Astrocyte (in vitro differentiated cells and primary cell): ENCODE measurements at regions not wholly inside any gene's neighbourhood (a gene's known extent, or its start where the extent isn't known, plus 50 kb on each side); places are given as distances from the start of the nearest gene placed in this dataset.

Experiments
- EZH2 ChIP-seq: IDR thresholded peaks from 2 replicates; pipeline ENCODE4 v1.6.1; 2012; ENCODE audit warnings: mild to moderate bottlenecking, low read length, inconsistent platforms; ENCODE audit not compliant: insufficient read depth
- TF ChIP-seq, protein P1 (sequence below): IDR thresholded peaks from 2 replicates; pipeline ENCODE4 v1.5.1; 2011; ENCODE audit warnings: low read depth, mild to moderate bottlenecking, inconsistent platforms, low read length, moderate library complexity; ENCODE audit not compliant: insufficient read depth

DNA sequence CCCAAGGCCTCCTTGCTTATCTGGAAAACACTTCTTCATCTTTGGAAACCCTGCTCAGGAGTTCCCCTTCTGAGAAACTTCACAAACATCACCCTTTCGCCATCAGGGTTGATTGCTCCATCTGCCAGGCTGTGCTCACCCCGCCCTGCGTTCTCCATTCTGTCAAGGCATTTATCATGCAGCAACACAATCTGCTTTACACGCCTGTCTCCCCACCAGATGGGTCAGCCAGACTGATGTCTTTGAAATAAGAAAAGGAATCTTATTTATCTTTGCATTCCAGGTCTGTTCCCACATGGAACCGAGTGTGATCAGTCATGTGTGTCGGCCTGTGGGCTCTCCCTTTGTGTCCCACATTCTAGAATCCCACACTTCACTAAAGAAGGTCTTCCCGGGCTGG, 110.0 kb upstream of the ARL4C start:
- TF ChIP-seq, protein P1, sequence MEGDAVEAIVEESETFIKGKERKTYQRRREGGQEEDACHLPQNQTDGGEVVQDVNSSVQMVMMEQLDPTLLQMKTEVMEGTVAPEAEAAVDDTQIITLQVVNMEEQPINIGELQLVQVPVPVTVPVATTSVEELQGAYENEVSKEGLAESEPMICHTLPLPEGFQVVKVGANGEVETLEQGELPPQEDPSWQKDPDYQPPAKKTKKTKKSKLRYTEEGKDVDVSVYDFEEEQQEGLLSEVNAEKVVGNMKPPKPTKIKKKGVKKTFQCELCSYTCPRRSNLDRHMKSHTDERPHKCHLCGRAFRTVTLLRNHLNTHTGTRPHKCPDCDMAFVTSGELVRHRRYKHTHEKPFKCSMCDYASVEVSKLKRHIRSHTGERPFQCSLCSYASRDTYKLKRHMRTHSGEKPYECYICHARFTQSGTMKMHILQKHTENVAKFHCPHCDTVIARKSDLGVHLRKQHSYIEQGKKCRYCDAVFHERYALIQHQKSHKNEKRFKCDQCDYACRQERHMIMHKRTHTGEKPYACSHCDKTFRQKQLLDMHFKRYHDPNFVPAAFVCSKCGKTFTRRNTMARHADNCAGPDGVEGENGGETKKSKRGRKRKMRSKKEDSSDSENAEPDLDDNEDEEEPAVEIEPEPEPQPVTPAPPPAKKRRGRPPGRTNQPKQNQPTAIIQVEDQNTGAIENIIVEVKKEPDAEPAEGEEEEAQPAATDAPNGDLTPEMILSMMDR, result no peak
- TF ChIP-seq EZH2, result no peak
